SK-N-SH (cell line): ENCODE measurements at regions not wholly inside any gene's neighbourhood (a gene's known extent, or its start where the extent isn't known, plus 50 kb on each side); places are given as distances from the start of the nearest gene placed in this dataset.

Experiments used
- CTCF ChIA-PET: fragments of 300-600, 350-600 bp; formaldehyde crosslinking; extraction: SDS; loops from one replicate; lab custom pipeline; 2021; lab: Yijun Ruan, JAX
- POLR2A ChIA-PET: fragments of 350-600 bp; sonication (Branson Sonifier 250); formaldehyde crosslinking; extraction: SDS; loops from one replicate; lab custom pipeline; 2020; ENCODE audit warnings: antibody characterized with exemption, inconsistent platforms; lab: Yijun Ruan, JAX
- DNase-seq: peaks from one replicate; pipeline ENCODE4 v3.0.0; 2012
- H2AFZ ChIP-seq: fragments of 200-600 bp; sonication (generic); 2 replicates; pipeline ENCODE4 v1.8.1; 2016; ENCODE audit warnings: antibody characterized with exemption, mild to moderate bottlenecking, low read depth
- H3F3A ChIP-seq: fragments of 200-600 bp; sonication (generic); replicated peaks from 2 replicates; pipeline ENCODE3; 2016; ENCODE audit warnings: antibody characterized with exemption, mild to moderate bottlenecking; ENCODE audit not compliant: insufficient read depth
- H3K27ac ChIP-seq, 2 experiments: fragments of 200-500 bp in 1 of 2; fragments of 200-600 bp in 1 of 2; sonication (Bioruptor generic) in 1 of 2; sonication (generic), shearing (Covaris generic) in 1 of 2; 2 replicates each; pipeline versions ENCODE4 v1.5.1 to v1.6.1; 2014 to 2016; ENCODE audit warnings: low read depth in 2 of 2, inconsistent platforms in 1 of 2, low read length in 1 of 2, mild to moderate bottlenecking in 1 of 2, mixed read lengths in 1 of 2
- H3K27me3 ChIP-seq: fragments of 200-600 bp; sonication (generic), shearing (Covaris generic); 2 replicates; pipeline ENCODE4 v1.6.1; 2016; ENCODE audit warnings: mixed run types; ENCODE audit not compliant: insufficient read depth
- H3K36me3 ChIP-seq, 2 experiments: fragments of 200-500 bp in 1 of 2; fragments of 200-600 bp in 1 of 2; sonication (Bioruptor generic) in 1 of 2; sonication (generic) in 1 of 2; replicated peaks in 1 of 2; 2 replicates each; pipeline versions ENCODE3 to v1.5.1; 2014 to 2016; ENCODE audit warnings: low read length in 1 of 2, mild to moderate bottlenecking in 1 of 2; ENCODE audit not compliant: insufficient read depth in 2 of 2, control insufficient read depth in 1 of 2
- H3K4me1 ChIP-seq, 2 experiments: fragments of 200-500 bp in 1 of 2; fragments of 200-600 bp in 1 of 2; sonication (Bioruptor generic) in 1 of 2; sonication (generic), shearing (Covaris generic) in 1 of 2; 2 replicates each; pipeline versions ENCODE4 v1.5.1 to v1.6.1; 2014 to 2016; ENCODE audit warnings: low read depth in 1 of 2, low read length in 1 of 2, mixed run types in 1 of 2; ENCODE audit not compliant: insufficient read depth in 2 of 2, control insufficient read depth in 1 of 2
- H3K4me2 ChIP-seq: fragments of 200-600 bp; sonication (generic), shearing (Covaris generic); 2 replicates; pipeline ENCODE4 v1.6.1; 2017; ENCODE audit warnings: mixed run types
- H3K4me3 ChIP-seq, 2 experiments: fragments of 200-500 bp in 1 of 2; fragments of 200-600 bp in 1 of 2; sonication (Bioruptor generic) in 1 of 2; sonication (generic), shearing (Covaris generic) in 1 of 2; 2 replicates each; pipeline versions ENCODE4 v1.5.1 to v1.8.1; 2014 to 2016; ENCODE audit warnings: low read depth in 2 of 2, inconsistent platforms in 1 of 2, low read length in 1 of 2, mild to moderate bottlenecking in 1 of 2, mixed read lengths in 1 of 2, moderate library complexity in 1 of 2
- H3K79me2 ChIP-seq: fragments of 200-600 bp; sonication (generic); 2 replicates; pipeline ENCODE4 v1.8.1; 2017; ENCODE audit warnings: mild to moderate bottlenecking; ENCODE audit not compliant: insufficient read depth
- H3K9ac ChIP-seq: fragments of 200-600 bp; sonication (generic); 2 replicates; pipeline ENCODE4 v1.6.1; 2017; ENCODE audit warnings: mixed run types
- H3K9me2 ChIP-seq: fragments of 200-600 bp; sonication (generic); 2 replicates; pipeline ENCODE4 v1.6.1; 2017; ENCODE audit warnings: mixed run types
- H3K9me3 ChIP-seq: fragments of 200-600 bp; sonication (generic); 2 replicates; pipeline ENCODE4 v1.6.1; 2017; ENCODE audit warnings: mixed run types, mild to moderate bottlenecking, moderate library complexity
- H4K20me1 ChIP-seq: fragments of 200-600 bp; sonication (generic); 2 replicates; pipeline ENCODE4 v1.6.1; 2017; ENCODE audit warnings: mild to moderate bottlenecking, mixed run types; ENCODE audit not compliant: insufficient read depth
- FOXJ3 ChIP-seq: sonication (generic); formaldehyde crosslinking; IDR thresholded peaks from 2 replicates; pipeline ENCODE4 v1.5.1; 2020; ENCODE audit warnings: mild to moderate bottlenecking, missing genetic modification reagents
- FOXM1 ChIP-seq: IDR thresholded peaks from 2 replicates; pipeline ENCODE4 v1.4.0; 2012; ENCODE audit warnings: low read depth, mild to moderate bottlenecking
- GABPA ChIP-seq: IDR thresholded peaks from 2 replicates; pipeline ENCODE4 v1.4.0; 2012; ENCODE audit warnings: low read depth, mild to moderate bottlenecking
- GATA2 ChIP-seq: sonication (generic); formaldehyde crosslinking; IDR thresholded peaks from 2 replicates; pipeline ENCODE4 v1.5.0; 2020; ENCODE audit warnings: mild to moderate bottlenecking, missing genetic modification reagents
- MEF2A ChIP-seq: IDR thresholded peaks from 2 replicates; pipeline ENCODE4 v1.4.0; 2012; ENCODE audit warnings: low read depth, borderline replicate concordance
- NFIC ChIP-seq: IDR thresholded peaks from 2 replicates; pipeline ENCODE4 v1.4.0; 2012; ENCODE audit warnings: borderline replicate concordance
- NRF1 ChIP-seq: IDR thresholded peaks from 2 replicates; pipeline ENCODE4 v1.6.1; 2012; ENCODE audit warnings: low read depth, mild to moderate bottlenecking, low read length
- POLR2AphosphoS5 ChIP-seq: IDR thresholded peaks from 2 replicates; pipeline ENCODE4 v1.6.1; 2012; ENCODE audit warnings: low read depth, low read length
- RFX5 ChIP-seq: IDR thresholded peaks from 2 replicates; pipeline ENCODE4 v1.6.1; 2012; ENCODE audit warnings: mild to moderate bottlenecking, improper control_type of control experiment, low read length
- WGBS: methylation state at CpG from one replicate; pipeline ENCODE4 v1.1.6; 2017; ENCODE audit warnings: low lambda C conversion rate; 5-methylcytosine and 5-hydroxymethylcytosine counted together
- TF ChIP-seq, protein P1 (sequence below): fragments of 150-350 bp; IDR thresholded peaks from 2 replicates; pipeline ENCODE4 v1.6.1; 2017; ENCODE audit warnings: antibody characterized with exemption, low read length, low read depth, borderline replicate concordance
- TF ChIP-seq, protein P2 (sequence below): IDR thresholded peaks from 2 replicates; pipeline ENCODE4 v1.4.0; 2012; ENCODE audit warnings: low read depth, borderline replicate concordance
- TF ChIP-seq, protein P3 (sequence below): fragments of 150-350 bp; IDR thresholded peaks from 2 replicates; pipeline ENCODE4 v1.6.1; 2016; ENCODE audit warnings: mild to moderate bottlenecking, low read depth, low read length
- TF ChIP-seq, protein P4 (sequence below): IDR thresholded peaks from 2 replicates; pipeline ENCODE4 v1.6.1; 2012; ENCODE audit warnings: mild to moderate bottlenecking, low read depth, low read length, moderate library complexity

DNA sequence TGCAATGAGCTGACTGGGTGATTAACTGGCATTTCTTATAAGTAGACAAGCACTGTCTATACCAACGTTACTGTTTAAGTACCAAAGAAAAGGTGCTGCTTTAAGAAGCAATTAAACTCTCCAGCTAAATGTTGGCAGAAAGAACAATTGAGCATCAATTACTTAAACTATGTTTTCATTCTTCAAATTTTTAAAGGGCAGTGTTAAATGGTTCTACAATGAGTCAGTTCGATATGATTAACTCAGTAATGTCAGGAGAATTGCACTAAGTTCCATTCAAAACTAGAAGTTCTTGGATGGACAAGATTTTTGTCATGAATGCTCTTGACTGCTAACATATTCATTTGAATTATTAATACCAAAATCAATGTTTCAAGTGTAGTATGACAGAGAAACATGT is 593.7 kb downstream of the DNAH5 start:
- Histone ChIP-seq H2AFZ (no peak overlapping the region), H3K9ac (no peak overlapping the region), H4K20me1 (no peaks in the 10 kb centered on the region), H3K79me2 (no peaks in the 10 kb centered on the region), H3K27ac (no peak overlapping the region), H3K9me2 (no peaks in the 10 kb centered on the region), H3K4me3 (no peak overlapping the region), H3K4me1 (no peaks in the 10 kb centered on the region), H3K4me2 (no peak overlapping the region), H3F3A (no peaks in the 10 kb centered on the region), H3K9me3 (no peaks in the 10 kb centered on the region), H3K36me3 (no peaks in the 10 kb centered on the region), H3K27me3 (no peaks in the 10 kb centered on the region)
- no peak for DNase-seq
- POLR2A ChIA-PET: no interaction called here
- CTCF ChIA-PET: no interaction called here
- TF ChIP-seq RFX5 (no peak), POLR2AphosphoS5 (no peak), NFIC (no peak), GABPA (no peak), FOXJ3 (CRISPR knock-in tag) (no peak), FOXM1 (no peak), GATA2 (CRISPR knock-in tag) (no peak), MEF2A (no peak)
- TF ChIP-seq, protein P1, sequence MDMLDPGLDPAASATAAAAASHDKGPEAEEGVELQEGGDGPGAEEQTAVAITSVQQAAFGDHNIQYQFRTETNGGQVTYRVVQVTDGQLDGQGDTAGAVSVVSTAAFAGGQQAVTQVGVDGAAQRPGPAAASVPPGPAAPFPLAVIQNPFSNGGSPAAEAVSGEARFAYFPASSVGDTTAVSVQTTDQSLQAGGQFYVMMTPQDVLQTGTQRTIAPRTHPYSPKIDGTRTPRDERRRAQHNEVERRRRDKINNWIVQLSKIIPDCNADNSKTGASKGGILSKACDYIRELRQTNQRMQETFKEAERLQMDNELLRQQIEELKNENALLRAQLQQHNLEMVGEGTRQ: no peak
- 1% methylated on average over 2 of the region's 2 CpGs for WGBS

DNA sequence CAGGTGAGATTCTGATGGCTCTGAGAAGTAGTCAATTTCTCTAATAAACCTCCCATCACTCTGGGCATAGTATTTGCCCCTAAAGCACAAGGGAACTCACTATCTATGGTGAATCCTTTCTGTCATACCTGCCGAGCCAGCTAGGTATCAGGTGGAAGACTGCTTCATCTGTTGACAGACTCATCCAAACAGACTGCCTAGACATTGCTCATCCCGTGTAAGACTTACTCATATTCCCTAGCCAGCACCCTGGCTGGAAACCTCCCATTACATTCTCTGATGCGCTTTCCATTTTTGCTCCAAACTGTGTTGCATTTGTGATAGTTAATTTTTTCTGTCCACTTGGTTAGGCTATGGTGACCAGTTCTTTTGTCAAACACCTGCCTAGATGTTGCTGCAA is 595.9 kb downstream of the DNAH5 start:
- Histone ChIP-seq H3K4me2 (no peak overlapping the region), H3K4me1 (no peaks in the 10 kb centered on the region), H3K79me2 (no peaks in the 10 kb centered on the region), H3K4me3 (no peak overlapping the region), H3K9me2 (no peaks in the 10 kb centered on the region), H3K36me3 (no peaks in the 10 kb centered on the region), H2AFZ (no peak overlapping the region), H3K27ac (no peak overlapping the region), H3F3A (no peaks in the 10 kb centered on the region), H3K9me3 (no peaks in the 10 kb centered on the region), H3K27me3 (no peaks in the 10 kb centered on the region), H3K9ac (no peak overlapping the region), H4K20me1 (no peaks in the 10 kb centered on the region)
- WGBS: 12% methylated on average over 3 of the region's 3 CpGs
- DNase-seq: no peak
- CTCF ChIA-PET: no interaction called here
- TF ChIP-seq, protein P2, sequence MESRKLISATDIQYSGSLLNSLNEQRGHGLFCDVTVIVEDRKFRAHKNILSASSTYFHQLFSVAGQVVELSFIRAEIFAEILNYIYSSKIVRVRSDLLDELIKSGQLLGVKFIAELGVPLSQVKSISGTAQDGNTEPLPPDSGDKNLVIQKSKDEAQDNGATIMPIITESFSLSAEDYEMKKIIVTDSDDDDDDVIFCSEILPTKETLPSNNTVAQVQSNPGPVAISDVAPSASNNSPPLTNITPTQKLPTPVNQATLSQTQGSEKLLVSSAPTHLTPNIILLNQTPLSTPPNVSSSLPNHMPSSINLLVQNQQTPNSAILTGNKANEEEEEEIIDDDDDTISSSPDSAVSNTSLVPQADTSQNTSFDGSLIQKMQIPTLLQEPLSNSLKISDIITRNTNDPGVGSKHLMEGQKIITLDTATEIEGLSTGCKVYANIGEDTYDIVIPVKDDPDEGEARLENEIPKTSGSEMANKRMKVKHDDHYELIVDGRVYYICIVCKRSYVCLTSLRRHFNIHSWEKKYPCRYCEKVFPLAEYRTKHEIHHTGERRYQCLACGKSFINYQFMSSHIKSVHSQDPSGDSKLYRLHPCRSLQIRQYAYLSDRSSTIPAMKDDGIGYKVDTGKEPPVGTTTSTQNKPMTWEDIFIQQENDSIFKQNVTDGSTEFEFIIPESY: no peak
- TF ChIP-seq NRF1: no peak
- TF ChIP-seq, protein P3, sequence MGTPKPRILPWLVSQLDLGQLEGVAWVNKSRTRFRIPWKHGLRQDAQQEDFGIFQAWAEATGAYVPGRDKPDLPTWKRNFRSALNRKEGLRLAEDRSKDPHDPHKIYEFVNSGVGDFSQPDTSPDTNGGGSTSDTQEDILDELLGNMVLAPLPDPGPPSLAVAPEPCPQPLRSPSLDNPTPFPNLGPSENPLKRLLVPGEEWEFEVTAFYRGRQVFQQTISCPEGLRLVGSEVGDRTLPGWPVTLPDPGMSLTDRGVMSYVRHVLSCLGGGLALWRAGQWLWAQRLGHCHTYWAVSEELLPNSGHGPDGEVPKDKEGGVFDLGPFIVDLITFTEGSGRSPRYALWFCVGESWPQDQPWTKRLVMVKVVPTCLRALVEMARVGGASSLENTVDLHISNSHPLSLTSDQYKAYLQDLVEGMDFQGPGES: no peak
- TF ChIP-seq, protein P4, sequence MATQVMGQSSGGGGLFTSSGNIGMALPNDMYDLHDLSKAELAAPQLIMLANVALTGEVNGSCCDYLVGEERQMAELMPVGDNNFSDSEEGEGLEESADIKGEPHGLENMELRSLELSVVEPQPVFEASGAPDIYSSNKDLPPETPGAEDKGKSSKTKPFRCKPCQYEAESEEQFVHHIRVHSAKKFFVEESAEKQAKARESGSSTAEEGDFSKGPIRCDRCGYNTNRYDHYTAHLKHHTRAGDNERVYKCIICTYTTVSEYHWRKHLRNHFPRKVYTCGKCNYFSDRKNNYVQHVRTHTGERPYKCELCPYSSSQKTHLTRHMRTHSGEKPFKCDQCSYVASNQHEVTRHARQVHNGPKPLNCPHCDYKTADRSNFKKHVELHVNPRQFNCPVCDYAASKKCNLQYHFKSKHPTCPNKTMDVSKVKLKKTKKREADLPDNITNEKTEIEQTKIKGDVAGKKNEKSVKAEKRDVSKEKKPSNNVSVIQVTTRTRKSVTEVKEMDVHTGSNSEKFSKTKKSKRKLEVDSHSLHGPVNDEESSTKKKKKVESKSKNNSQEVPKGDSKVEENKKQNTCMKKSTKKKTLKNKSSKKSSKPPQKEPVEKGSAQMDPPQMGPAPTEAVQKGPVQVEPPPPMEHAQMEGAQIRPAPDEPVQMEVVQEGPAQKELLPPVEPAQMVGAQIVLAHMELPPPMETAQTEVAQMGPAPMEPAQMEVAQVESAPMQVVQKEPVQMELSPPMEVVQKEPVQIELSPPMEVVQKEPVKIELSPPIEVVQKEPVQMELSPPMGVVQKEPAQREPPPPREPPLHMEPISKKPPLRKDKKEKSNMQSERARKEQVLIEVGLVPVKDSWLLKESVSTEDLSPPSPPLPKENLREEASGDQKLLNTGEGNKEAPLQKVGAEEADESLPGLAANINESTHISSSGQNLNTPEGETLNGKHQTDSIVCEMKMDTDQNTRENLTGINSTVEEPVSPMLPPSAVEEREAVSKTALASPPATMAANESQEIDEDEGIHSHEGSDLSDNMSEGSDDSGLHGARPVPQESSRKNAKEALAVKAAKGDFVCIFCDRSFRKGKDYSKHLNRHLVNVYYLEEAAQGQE: no peak
- TF ChIP-seq, all 33 proteins: peak for 0
- POLR2A ChIA-PET: no interaction called here
